ENCODE measurements at regions not wholly inside any gene's neighbourhood (a gene's known extent, or its start where the extent isn't known, plus 50 kb on each side); places are given as distances from the start of the nearest gene placed in this dataset.

- TF ChIP-seq, protein P1, sequence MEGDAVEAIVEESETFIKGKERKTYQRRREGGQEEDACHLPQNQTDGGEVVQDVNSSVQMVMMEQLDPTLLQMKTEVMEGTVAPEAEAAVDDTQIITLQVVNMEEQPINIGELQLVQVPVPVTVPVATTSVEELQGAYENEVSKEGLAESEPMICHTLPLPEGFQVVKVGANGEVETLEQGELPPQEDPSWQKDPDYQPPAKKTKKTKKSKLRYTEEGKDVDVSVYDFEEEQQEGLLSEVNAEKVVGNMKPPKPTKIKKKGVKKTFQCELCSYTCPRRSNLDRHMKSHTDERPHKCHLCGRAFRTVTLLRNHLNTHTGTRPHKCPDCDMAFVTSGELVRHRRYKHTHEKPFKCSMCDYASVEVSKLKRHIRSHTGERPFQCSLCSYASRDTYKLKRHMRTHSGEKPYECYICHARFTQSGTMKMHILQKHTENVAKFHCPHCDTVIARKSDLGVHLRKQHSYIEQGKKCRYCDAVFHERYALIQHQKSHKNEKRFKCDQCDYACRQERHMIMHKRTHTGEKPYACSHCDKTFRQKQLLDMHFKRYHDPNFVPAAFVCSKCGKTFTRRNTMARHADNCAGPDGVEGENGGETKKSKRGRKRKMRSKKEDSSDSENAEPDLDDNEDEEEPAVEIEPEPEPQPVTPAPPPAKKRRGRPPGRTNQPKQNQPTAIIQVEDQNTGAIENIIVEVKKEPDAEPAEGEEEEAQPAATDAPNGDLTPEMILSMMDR (IDR thresholded peaks at IDR 0.05 in 4 of 5, conservative IDR thresholded peaks at IDR 0.05 in 1 of 5) = no peak
- no peak for TF ChIP-seq POLR2A (IDR thresholded peaks at IDR 0.05)
These were observed 78.3 kb downstream of the GASK1B start for GRCh38 chr4:158094413-158095134.
